ENCODE measurements at regions not wholly inside any gene's neighbourhood (a gene's known extent, or its start where the extent isn't known, plus 50 kb on each side); places are given as distances from the start of the nearest gene placed in this dataset.

DNA sequence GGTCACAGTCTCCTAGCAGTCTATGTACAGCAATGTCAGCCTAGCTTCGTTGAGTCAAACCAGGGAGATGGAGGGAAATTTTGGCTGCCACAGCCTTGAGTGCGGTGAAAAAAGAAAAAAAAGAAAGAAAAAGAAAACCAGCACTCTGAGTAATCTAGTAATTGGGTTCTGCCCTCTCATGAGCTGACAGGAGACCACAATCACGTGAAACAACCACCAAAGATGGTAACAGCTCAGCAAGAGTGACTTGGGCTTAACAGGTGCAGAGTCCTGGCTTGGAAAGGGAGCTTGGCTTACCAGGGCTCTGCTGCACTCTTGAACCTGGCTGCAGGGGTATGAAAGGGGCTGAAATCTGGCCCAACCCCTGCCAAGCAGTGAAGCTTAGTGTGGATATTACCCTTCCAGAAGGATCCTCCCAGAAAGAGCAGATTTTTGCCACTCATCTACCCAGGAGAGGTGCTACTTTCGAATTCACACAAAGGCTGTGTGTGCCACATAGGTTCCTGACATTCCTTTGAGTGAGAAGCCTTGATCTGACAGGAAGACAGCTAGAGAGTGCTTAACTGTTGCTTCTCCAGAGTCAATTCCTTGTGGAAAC is 350.3 kb downstream of the PTTG2 start:
- TF ChIP-seq, protein P1, sequence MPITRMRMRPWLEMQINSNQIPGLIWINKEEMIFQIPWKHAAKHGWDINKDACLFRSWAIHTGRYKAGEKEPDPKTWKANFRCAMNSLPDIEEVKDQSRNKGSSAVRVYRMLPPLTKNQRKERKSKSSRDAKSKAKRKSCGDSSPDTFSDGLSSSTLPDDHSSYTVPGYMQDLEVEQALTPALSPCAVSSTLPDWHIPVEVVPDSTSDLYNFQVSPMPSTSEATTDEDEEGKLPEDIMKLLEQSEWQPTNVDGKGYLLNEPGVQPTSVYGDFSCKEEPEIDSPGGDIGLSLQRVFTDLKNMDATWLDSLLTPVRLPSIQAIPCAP (CRISPR knock-in tag; IDR thresholded peaks at IDR 0.05) = no peak
- TF ChIP-seq, protein P2, sequence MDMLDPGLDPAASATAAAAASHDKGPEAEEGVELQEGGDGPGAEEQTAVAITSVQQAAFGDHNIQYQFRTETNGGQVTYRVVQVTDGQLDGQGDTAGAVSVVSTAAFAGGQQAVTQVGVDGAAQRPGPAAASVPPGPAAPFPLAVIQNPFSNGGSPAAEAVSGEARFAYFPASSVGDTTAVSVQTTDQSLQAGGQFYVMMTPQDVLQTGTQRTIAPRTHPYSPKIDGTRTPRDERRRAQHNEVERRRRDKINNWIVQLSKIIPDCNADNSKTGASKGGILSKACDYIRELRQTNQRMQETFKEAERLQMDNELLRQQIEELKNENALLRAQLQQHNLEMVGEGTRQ (CRISPR knock-in tag; IDR thresholded peaks at IDR 0.05) = no peak
